BE2C (cell line): ENCODE measurements at regions not wholly inside any gene's neighbourhood (a gene's known extent, or its start where the extent isn't known, plus 50 kb on each side); places are given as distances from the start of the nearest gene placed in this dataset.

Experiments used
- DNase-seq: peaks from one replicate; pipeline ENCODE4 v3.0.0-alpha.2; 2020
- H3K27me3 ChIP-seq: fragments of 250-450 bp; sonication (Bioruptor Pico); 2 replicates; pipeline ENCODE4 v1.5.1; 2020; ENCODE audit warnings: mild to moderate bottlenecking
- H3K36me3 ChIP-seq: fragments of 250-450 bp; sonication (Bioruptor Pico); 2 replicates; pipeline ENCODE4 v1.5.1; 2020; ENCODE audit warnings: mild to moderate bottlenecking
- H3K4me1 ChIP-seq: fragments of 250-450 bp; sonication (Bioruptor Pico); 2 replicates; pipeline ENCODE4 v1.5.1; 2020
- H3K4me3 ChIP-seq: 2 replicates; pipeline ENCODE4 v1.5.1; 2011; ENCODE audit warnings: low read depth, low read length
- H3K9me3 ChIP-seq: fragments of 250-450 bp; sonication (Bioruptor Pico); 2 replicates; pipeline ENCODE4 v1.5.1; 2020
- CTCF ChIP-seq: IDR thresholded peaks from 2 replicates; pipeline ENCODE4 v1.5.1; 2012; ENCODE audit warnings: mild to moderate bottlenecking, low read depth, low read length

DNA sequence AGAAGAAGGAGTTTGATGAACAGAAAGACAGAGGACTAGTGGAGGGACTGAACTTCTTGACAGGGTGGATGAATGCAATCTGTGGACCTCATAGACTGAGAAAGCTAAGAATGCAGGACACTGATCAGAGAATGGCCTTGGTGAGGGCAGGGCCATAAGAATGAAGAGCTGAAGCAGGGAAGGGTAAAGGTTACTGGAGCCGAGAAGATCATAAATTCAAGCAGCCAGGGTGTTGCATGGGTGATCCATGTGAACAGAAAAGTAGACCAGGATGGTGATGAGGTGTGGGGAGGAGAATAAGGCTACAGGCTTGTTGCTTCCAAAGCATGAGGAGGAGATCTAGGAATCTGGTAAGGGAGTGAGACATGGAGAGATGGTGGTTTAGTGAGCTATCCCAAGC is 295.9 kb downstream of the ADGB start:
- Histone ChIP-seq H3K9me3 (no peaks in the 10 kb centered on the region), H3K27me3 (no peaks in the 10 kb centered on the region), H3K4me1 (no peaks in the 10 kb centered on the region; the same call in 1 of the 2 replicates), H3K36me3 (no peaks in the 10 kb centered on the region), H3K4me3 (no peak overlapping the region)
- no peak for DNase-seq
- no peak for TF ChIP-seq CTCF

GRCh38 chr6:146895101-146895771 is 296.5 kb downstream of the ADGB start:
- Histone ChIP-seq H3K4me1 (no peaks in the 10 kb centered on the region; the same call in 1 of the 2 replicates), H3K9me3 (no peaks in the 10 kb centered on the region), H3K27me3 (no peaks in the 10 kb centered on the region), H3K4me3 (no peak overlapping the region), H3K36me3 (no peaks in the 10 kb centered on the region)
- DNase-seq = no peak
- no peak for TF ChIP-seq CTCF

DNA sequence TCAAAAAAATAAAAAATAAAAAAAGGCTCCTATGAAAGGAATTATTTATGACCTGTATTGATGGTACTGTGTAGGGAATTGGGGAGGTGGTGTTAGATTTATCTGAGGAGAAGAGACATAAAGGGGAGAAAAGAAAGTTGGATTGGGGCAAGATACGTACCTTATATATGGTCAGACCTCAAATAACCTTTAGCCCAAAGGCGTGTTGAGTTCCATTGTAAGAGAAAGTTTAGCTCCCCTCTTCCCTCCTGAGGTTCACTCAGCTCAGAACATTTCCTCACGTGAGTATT is 296.9 kb downstream of the ADGB start:
- no peak for TF ChIP-seq CTCF
- H3K4me3 ChIP-seq = no peak overlapping the region
- H3K4me1 ChIP-seq = no peaks in the 10 kb centered on the region; the same call in 1 of the 2 replicates
- no peaks in the 10 kb centered on the region for H3K36me3 ChIP-seq
- H3K9me3 ChIP-seq = no peaks in the 10 kb centered on the region
- no peak for DNase-seq
- H3K27me3 ChIP-seq = no peaks in the 10 kb centered on the region

DNA sequence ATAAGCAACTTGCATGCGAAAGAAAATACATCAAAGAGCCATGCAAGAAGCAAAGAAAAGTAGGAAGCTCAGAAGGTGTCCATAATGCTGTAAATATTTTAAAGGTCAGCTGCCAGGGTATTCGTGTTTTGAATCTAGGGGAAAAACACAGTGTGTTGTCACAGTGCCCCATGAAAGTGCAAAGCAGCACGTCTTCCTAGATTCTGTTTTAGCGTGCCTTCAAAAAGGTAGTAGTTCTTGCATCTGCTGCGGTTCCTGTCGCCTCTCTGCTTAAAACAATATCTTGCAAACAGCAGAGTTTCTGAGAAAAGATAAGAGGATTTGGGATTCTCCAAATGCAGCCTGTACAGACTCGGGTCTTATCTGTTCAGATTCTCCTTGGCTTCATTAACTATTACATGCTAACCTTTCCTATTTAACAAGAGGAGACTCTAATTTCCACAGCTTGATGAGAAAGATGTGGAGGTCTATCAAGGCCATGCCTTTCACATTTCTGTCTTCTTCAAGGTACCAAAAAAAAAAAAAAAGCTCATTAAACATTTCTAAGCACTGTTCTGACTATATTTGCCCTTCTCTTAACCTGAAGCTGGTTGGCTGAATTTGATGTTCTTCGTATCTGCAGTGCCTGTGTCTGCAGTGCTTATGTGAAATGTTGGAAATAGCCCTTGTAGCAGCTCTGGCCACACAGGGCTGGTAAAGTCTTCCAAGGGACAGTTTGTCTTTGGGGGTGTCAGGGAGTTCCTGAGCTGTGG is 297.5 kb downstream of the ADGB start:
- no peak overlapping the region for H3K4me3 ChIP-seq
- H3K4me1 ChIP-seq = no peaks in the 10 kb centered on the region; the same call in 1 of the 2 replicates
- no peak for TF ChIP-seq CTCF
- H3K9me3 ChIP-seq = no peaks in the 10 kb centered on the region
- no peak for DNase-seq
- H3K27me3 ChIP-seq = no peaks in the 10 kb centered on the region
- no peaks in the 10 kb centered on the region for H3K36me3 ChIP-seq

GRCh38 chr6:146896960-146897701 is 298.4 kb downstream of the ADGB start:
- H3K4me3 ChIP-seq = no peak overlapping the region
- H3K36me3 ChIP-seq = no peaks in the 10 kb centered on the region
- H3K4me1 ChIP-seq = no peaks in the 10 kb centered on the region; the same call in 1 of the 2 replicates
- H3K9me3 ChIP-seq = no peaks in the 10 kb centered on the region
- no peak for DNase-seq
- TF ChIP-seq CTCF = no peak
- no peaks in the 10 kb centered on the region for H3K27me3 ChIP-seq
